G401 (cell line): ENCODE measurements at regions not wholly inside any gene's neighbourhood (a gene's known extent, or its start where the extent isn't known, plus 50 kb on each side); places are given as distances from the start of the nearest gene placed in this dataset.

Experiments used
- DNase-seq: peaks from one replicate; pipeline ENCODE4 v3.0.0-alpha.2; 2015; ENCODE audit warnings: low spot score
- in situ Hi-C: cut with HindIII; loops from 2 replicates; pipeline ENCODE4 v1.10.0; 2016; ENCODE audit warnings: low sequenced_read_pairs, mixed read lengths

- DNase-seq, result no peak
- in situ Hi-C loops, result no loop called here
Measured at GRCh38 chr5:6976971-6977370, 263.7 kb downstream of the TENT4A start.

DNA sequence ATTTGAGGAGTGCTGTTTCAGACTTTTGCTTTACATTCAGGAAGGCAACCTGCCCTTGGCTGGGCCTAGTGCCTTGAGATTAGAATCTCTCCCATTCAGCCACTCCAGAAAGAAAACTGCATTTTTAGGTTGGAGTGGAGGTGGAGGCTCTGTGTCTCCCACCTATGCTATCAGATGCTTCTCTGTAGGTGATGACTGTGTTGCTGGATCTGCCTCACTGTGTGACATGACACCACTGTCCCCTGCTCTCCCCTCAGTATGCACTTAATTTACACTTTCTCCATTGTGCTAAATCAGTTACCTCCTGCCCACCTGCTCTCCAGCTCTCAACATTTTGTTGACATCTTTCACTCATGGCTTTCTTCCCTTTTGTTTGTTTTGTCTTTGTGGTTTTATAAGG lies 265.8 kb downstream of the TENT4A start:
- in situ Hi-C loops, result no loop called here
- DNase-seq, result no peak

GRCh38 chr5:6989230-6989629 lies 276.0 kb downstream of the TENT4A start:
- no peak for DNase-seq
- in situ Hi-C loops, result no loop called here

- in situ Hi-C loops, result no loop called here
- DNase-seq, result no peak
Measured at GRCh38 chr5:6994097-6994496, 280.9 kb downstream of the TENT4A start.

DNA sequence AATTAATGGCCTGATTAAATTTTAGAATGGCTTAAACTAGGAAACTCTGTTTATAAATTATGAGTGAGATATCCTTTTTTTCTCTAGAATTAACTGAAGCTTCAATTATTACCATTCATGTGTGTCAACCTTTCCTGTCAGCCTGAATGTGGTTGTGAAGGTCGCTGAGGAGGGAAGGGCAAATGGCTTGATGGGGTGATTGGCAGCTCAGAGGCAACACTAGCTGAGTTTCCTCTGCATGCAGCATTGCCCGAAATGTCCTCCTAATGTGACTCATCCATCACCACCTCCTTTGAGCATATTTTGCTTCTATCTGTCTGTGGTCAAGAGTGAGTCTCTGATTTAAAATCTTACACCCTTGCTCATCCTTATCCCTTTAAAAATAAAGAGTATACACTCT lies 281.9 kb downstream of the TENT4A start:
- in situ Hi-C loops, result no loop called here
- no peak for DNase-seq

GRCh38 chr5:7000310-7000709 lies 287.1 kb downstream of the TENT4A start:
- DNase-seq, result no peak
- in situ Hi-C loops, result no loop called here

DNA sequence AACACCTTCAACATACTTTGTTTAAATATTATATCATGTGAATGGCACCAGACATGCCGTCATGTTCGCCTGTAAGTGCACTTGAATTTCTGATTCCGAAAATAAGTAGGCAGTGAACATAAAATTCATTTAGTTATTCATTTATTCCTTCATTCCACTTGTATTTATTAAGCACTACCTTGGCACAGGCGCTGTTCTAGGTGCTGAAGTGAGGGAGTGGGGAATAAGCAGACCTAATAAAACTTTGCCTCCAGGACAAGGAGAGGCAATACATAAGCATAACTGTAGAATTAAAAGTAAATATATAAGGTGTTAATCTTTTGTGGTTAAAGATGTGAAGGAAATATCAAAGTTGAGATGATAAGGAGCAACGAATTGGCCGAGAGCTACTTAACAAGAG lies 297.4 kb downstream of the TENT4A start:
- DNase-seq, result no peak
- in situ Hi-C loops, result no loop called here

DNA sequence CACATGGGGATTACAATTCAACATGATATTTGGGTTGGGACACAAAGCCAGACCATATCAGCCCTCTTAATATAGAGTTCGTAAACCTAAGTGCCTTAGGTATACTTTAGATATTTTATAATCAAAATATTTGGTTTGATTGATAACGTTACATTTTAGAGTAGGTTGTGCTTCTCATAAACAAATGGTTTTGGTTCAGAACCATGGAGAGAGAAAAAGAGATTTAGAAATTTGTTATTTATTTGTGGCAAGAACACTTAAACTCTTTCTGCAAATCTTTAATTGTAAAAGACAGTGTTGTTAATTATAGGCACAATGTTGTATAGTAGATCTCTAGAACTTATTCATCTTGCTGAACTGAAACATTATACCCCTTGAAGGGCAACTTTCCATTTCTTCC lies 298.8 kb downstream of the TENT4A start:
- in situ Hi-C loops, result no loop called here
- no peak for DNase-seq

DNA sequence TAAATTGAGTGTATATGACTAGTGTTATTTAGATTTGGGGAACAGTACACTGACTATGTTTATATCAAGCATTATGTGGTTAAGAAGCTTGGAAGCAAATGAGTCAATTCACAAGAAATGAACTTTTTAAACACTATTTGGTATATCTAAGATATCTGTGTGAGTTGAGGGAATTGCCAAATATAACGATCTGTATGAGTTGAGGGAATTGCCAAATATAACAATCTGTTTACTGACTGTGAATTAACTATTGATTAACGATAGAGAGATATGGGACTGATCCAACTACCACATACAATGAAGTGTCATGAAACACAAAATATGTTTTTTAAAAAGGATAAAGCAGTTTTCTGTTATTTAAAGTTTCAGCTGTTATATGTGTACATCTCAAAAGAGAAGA lies 301.4 kb downstream of the TENT4A start:
- DNase-seq, result no peak
- in situ Hi-C loops, result no loop called here

GRCh38 chr5:7015586-7016256 lies 302.5 kb downstream of the TENT4A start:
- in situ Hi-C loops, result no loop called here
- DNase-seq, result no peak

GRCh38 chr5:7016999-7017747 lies 303.9 kb downstream of the TENT4A start:
- in situ Hi-C loops, result no loop called here
- peak; percentile 31 for DNase-seq

DNA sequence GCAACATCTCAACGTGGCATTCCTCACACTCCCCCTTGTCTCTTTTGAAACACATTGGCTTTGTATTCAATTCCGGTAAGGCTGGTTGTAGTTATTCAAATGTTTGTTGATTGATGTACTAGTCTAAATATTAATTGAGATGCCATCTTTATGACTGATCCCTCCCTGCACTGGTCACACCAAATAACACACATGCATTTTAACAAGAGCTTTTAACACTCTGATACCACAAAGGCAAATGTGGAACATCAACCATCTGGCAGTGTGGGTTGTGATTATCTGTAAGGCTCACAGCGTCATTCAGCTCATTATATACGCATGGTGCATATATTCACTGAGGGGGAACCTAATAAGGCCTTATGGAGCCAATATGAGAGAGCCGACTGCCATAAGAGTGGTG lies 305.0 kb downstream of the TENT4A start:
- in situ Hi-C loops, result no loop called here
- no peak for DNase-seq

GRCh38 chr5:7018601-7019000 lies 305.4 kb downstream of the TENT4A start:
- in situ Hi-C loops, result no loop called here
- DNase-seq, result no peak

DNA sequence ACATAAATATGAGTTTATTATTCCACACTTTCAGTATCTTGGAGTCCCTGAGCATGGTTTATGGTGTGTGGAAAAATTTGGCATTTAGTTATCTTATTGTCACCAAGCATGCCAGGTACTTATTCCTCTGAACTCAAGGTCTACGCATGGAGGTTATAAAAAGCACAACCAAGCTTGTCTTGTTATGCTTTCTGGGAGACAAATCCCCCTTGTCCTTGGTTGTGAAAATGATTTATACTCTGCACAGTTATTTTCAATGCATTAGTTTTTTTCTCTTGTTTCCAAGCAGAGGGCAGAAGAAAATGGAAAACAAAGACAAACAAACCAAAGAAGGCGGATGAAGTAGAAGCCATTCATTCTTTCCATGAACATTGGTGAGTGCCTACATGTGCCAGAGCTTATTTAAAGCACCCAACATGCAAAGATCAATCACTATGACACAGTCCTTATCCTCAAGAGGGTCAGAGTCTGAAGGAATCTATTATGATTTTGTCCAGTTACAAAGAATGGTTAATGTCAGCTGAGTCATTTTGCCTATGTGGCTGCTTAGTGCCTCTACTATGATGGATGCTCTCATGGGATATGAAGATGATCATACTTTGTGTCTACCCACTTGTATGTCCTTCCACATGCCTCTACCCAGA lies 323.1 kb downstream of the TENT4A start:
- DNase-seq, result no peak
- in situ Hi-C loops, result no loop called here

GRCh38 chr5:7039074-7039473 lies 325.8 kb downstream of the TENT4A start:
- in situ Hi-C loops, result no loop called here
- no peak for DNase-seq

- in situ Hi-C loops, result no loop called here
- no peak for DNase-seq
Measured at GRCh38 chr5:7040111-7040510, 326.9 kb downstream of the TENT4A start.

GRCh38 chr5:7043797-7044196 lies 330.6 kb downstream of the TENT4A start:
- no peak for DNase-seq
- in situ Hi-C loops, result no loop called here

GRCh38 chr5:7047511-7048261 lies 334.5 kb downstream of the TENT4A start:
- in situ Hi-C loops, result no loop called here
- no peak for DNase-seq

DNA sequence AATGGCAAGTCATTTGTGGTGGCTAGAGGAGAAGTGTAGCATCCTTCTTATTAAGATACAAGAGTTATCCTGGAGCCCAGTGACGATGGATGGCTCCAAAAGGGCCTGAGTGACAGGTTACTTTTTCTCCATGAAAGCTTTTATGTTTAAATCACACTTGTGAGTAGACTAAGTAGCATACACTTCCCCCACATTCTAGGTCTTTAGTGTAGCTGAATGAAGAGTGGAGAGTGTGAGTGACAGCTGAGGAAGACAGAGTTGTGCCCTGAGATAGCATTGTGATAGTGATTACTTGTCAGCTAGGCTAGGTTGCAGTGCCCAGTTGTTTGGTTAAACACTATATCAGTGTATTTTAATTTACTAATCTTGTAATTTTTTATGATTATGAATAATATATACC lies 337.8 kb downstream of the TENT4A start:
- DNase-seq, result no peak
- in situ Hi-C loops, result no loop called here

DNA sequence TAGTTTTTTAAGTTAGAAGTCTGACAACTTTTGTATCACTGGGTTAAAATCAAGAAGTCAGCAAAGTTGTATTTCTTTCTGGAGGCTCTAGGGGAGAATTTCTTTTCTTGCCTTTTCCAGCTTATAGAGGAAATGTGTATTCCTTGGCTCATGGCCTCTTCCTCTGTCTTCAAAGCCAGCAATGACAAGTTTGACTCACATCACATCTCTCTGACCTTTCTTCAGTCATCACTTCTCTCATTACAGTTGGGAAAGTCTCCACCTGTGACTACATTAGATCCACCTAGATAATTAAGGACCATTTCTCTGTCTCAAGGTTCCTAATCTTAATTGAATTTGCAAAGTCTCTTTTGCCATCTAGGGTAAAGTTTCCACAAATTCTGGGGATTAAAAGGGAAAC lies 339.9 kb downstream of the TENT4A start:
- in situ Hi-C loops, result no loop called here
- no peak for DNase-seq
